Esophagus squamous epithelium (tissue), 4 donors: ENCODE measurements at regions not wholly inside any gene's neighbourhood (a gene's known extent, or its start where the extent isn't known, plus 50 kb on each side); places are given as distances from the start of the nearest gene placed in this dataset.

ENCODE experiments used
- POLR2A ChIP-seq, 4 donors: fragments of 450-650 bp; IDR thresholded peaks; one replicate each; pipeline ENCODE4 v1.6.1; 2017; ENCODE audit warnings: antibody characterized with exemption in 4 of 4, mild to moderate bottlenecking in 4 of 4, moderate library complexity in 3 of 4
- TF ChIP-seq, protein P1 (sequence below), 6 experiments: fragments of 450-650 bp in 4 of 6; fragments of 200-600 bp in 2 of 6; sonication (generic) in 2 of 6; IDR thresholded peaks; one replicate each; pipeline ENCODE4 v1.5.1; 2016 to 2019; ENCODE audit warnings: antibody characterized with exemption in 6 of 6, mild to moderate bottlenecking in 4 of 6, moderate library complexity in 4 of 6

DNA sequence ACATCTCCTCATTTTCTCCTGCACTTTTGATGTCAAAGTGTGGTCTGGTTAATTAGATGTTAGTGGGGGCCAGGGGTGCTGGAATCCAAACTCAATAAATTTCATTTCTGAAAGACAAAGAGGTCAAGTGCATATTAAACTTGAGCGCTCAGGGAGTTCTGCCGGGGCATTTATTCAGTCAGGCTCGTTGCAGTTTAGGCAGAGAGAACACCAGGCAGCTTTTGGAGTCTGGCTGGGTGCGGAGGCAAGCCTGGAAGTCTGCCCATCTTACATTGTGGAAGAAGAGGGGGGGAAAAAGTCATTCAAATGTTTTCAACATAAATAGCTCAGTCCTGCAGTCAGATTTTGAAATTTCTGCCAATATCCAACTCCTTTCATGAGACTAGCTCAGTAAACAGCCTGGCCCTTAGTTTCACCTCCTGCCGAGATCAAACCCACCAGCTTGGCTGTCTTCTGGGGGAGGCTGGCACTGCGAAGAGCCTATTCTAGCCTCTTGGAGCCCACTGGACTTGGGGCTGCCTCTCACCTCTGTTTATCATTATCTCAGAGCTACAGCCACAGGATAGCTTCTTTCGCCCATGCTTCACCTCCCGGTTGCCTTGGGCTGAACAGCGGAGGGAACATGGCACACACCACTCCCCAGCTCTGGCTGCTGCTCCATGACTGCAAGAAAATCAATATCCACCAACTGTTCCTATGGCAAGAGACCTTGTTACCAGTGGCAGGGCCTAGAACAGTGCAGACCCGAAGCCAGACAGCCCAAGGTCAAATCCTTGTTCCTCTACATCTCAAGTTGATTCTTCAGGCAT, 177.4 kb upstream of the CDH5 start:
- TF ChIP-seq, protein P1, sequence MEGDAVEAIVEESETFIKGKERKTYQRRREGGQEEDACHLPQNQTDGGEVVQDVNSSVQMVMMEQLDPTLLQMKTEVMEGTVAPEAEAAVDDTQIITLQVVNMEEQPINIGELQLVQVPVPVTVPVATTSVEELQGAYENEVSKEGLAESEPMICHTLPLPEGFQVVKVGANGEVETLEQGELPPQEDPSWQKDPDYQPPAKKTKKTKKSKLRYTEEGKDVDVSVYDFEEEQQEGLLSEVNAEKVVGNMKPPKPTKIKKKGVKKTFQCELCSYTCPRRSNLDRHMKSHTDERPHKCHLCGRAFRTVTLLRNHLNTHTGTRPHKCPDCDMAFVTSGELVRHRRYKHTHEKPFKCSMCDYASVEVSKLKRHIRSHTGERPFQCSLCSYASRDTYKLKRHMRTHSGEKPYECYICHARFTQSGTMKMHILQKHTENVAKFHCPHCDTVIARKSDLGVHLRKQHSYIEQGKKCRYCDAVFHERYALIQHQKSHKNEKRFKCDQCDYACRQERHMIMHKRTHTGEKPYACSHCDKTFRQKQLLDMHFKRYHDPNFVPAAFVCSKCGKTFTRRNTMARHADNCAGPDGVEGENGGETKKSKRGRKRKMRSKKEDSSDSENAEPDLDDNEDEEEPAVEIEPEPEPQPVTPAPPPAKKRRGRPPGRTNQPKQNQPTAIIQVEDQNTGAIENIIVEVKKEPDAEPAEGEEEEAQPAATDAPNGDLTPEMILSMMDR (IDR thresholded peaks at IDR 0.05) = no peak
- TF ChIP-seq POLR2A (IDR thresholded peaks at IDR 0.05) = no peak
